Fibroblast of lung (primary cell): ENCODE measurements at regions not wholly inside any gene's neighbourhood (a gene's known extent, or its start where the extent isn't known, plus 50 kb on each side); places are given as distances from the start of the nearest gene placed in this dataset.

ENCODE experiments used
- DNase-seq, 2 donors: peaks; one replicate each; pipeline versions ENCODE4 v3.0.0 to v3.0.0-alpha.2; 2010; ENCODE audit warnings: low read depth in 2 of 2
- H2AFZ ChIP-seq: 2 replicates; pipeline ENCODE4 v1.5.1; 2012; ENCODE audit warnings: low read length, control low read depth, inconsistent platforms
- H3K27ac ChIP-seq: 2 replicates; pipeline ENCODE4 v1.5.1; 2011; ENCODE audit warnings: low read length, control low read depth; ENCODE audit not compliant: insufficient read depth
- H3K27me3 ChIP-seq: 2 replicates; pipeline ENCODE4 v1.5.1; 2011; ENCODE audit warnings: mild to moderate bottlenecking, low read length; ENCODE audit not compliant: control insufficient read depth, insufficient read depth
- H3K36me3 ChIP-seq: 2 replicates; pipeline ENCODE4 v1.5.1; 2011; ENCODE audit warnings: low read length; ENCODE audit not compliant: control insufficient read depth, insufficient read depth
- H3K4me1 ChIP-seq: 2 replicates; pipeline ENCODE4 v1.5.1; 2011; ENCODE audit warnings: low read length; ENCODE audit not compliant: control insufficient read depth, insufficient read depth; ENCODE audit errors: extremely low read depth
- H3K4me2 ChIP-seq: 2 replicates; pipeline ENCODE4 v1.5.1; 2011; ENCODE audit warnings: low read length, control low read depth; ENCODE audit not compliant: insufficient read depth; ENCODE audit errors: extremely low read depth
- H3K4me3 ChIP-seq, 4 experiments: fragments of 200-600 bp in 1 of 4; sonication (generic) in 1 of 4; replicated peaks in 1 of 4; 2 replicates each; pipeline ENCODE4 v1.5.1; 2011 to 2016; ENCODE audit warnings: low read length in 4 of 4, low read depth in 3 of 4, mild to moderate bottlenecking in 3 of 4, control low read depth in 2 of 4, inconsistent platforms in 1 of 4, mixed read lengths in 1 of 4; ENCODE audit not compliant: insufficient read depth in 1 of 4; ENCODE audit errors: control extremely low read depth in 1 of 4
- H3K79me2 ChIP-seq: 2 replicates; pipeline ENCODE4 v1.5.1; 2012; ENCODE audit warnings: mild to moderate bottlenecking, low read length, inconsistent platforms; ENCODE audit not compliant: control insufficient read depth, insufficient read depth
- H3K9ac ChIP-seq: 2 replicates; pipeline ENCODE4 v1.5.1; 2011; ENCODE audit warnings: mild to moderate bottlenecking, low read length, control low read depth; ENCODE audit not compliant: insufficient read depth
- H3K9me3 ChIP-seq: 2 replicates; pipeline ENCODE4 v1.5.1; 2012; ENCODE audit warnings: low read depth, low read length; ENCODE audit not compliant: control insufficient read depth, insufficient read depth
- H4K20me1 ChIP-seq: 2 replicates; pipeline ENCODE4 v1.5.1; 2011; ENCODE audit warnings: low read length; ENCODE audit not compliant: control insufficient read depth, insufficient read depth; ENCODE audit errors: extremely low read depth
- EZH2 ChIP-seq: IDR thresholded peaks from 2 replicates; pipeline ENCODE4 v1.5.1; 2012; ENCODE audit warnings: low read length, control low read depth, mild to moderate bottlenecking; ENCODE audit errors: missing control alignments
- TF ChIP-seq, protein P1 (sequence below), 2 donors: IDR thresholded peaks in 1 of 2; conservative IDR thresholded peaks in 1 of 2; 1 replicate in 1 of 2; 2 replicates in 1 of 2; pipeline ENCODE4 v1.5.1; 2011 to 2012; ENCODE audit warnings: low read length in 2 of 2, control low read depth in 1 of 2, inconsistent platforms in 1 of 2, low read depth in 1 of 2, mild to moderate bottlenecking in 1 of 2

DNA sequence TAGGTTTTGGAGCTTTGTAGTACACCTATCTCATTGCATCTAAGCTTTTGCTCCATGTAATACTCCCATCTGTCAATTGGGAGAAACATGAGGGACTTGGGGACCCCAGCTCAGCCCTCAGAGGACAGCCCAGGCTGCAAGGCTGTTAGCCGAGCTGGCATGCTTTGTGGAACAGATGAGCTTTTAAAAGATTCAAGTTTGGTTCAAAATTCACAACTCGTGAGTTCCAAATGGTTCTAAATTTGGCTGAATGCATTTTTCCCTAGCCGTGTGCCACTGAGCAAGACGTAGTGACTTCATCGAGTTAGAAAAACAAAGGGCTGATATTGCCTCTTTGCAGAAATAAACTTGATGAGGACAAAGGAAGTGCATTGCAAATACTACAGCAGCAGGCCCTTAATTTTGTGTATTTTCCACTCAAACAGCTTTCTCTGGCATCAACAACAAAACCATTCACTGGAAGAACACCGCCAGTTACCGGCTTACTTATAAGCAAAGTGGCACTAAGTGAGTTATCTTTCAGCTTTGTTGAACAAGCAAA lies 165.0 kb upstream of the HS3ST1 start:
- DNase-seq = no peak
- no peaks in the 10 kb centered on the region for H3K79me2 ChIP-seq

DNA sequence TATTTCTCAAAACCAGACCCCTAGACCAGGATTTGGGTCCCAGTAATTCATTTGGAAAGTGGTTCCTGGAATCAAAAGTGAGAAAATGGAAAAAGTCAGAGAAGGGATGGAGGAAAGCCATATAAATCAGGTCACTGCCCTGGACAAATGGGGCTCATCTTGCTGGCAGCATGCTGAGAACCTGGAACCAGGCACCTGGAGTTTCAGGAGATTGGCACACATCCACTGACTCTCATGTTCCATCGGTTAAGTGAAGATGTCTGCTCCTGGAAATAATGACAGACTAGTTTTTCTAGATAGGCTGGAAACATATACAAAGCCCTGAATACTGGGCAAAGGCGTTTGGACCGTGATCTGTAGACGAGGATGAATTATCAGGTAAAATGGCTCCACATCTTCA lies 163.6 kb upstream of the HS3ST1 start:
- no peaks in the 10 kb centered on the region for H4K20me1 ChIP-seq
- H3K27ac ChIP-seq = no peak overlapping the region
- no peaks in the 10 kb centered on the region for H3K4me1 ChIP-seq

More for the DNA sequence above, 165.0 kb upstream of the HS3ST1 start:
- H3K9ac ChIP-seq = no peak overlapping the region
- H2AFZ ChIP-seq = no peak overlapping the region
- no peak overlapping the region for H3K27ac ChIP-seq
- H3K27me3 ChIP-seq = no peaks in the 10 kb centered on the region
- no peaks in the 10 kb centered on the region for H3K36me3 ChIP-seq
- H3K9me3 ChIP-seq = no peaks in the 10 kb centered on the region
- H4K20me1 ChIP-seq = no peaks in the 10 kb centered on the region
- no peak overlapping the region for H3K4me2 ChIP-seq
- TF ChIP-seq EZH2 = no peak
- TF ChIP-seq, protein P1, sequence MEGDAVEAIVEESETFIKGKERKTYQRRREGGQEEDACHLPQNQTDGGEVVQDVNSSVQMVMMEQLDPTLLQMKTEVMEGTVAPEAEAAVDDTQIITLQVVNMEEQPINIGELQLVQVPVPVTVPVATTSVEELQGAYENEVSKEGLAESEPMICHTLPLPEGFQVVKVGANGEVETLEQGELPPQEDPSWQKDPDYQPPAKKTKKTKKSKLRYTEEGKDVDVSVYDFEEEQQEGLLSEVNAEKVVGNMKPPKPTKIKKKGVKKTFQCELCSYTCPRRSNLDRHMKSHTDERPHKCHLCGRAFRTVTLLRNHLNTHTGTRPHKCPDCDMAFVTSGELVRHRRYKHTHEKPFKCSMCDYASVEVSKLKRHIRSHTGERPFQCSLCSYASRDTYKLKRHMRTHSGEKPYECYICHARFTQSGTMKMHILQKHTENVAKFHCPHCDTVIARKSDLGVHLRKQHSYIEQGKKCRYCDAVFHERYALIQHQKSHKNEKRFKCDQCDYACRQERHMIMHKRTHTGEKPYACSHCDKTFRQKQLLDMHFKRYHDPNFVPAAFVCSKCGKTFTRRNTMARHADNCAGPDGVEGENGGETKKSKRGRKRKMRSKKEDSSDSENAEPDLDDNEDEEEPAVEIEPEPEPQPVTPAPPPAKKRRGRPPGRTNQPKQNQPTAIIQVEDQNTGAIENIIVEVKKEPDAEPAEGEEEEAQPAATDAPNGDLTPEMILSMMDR (conservative IDR thresholded peaks at IDR 0.05 in 1 of 2, IDR thresholded peaks at IDR 0.05 in 1 of 2; ENCODE audit: low read depth in 1 of 2, low read length in 2 of 2) = no peak
- no peak overlapping the region for H3K4me3 ChIP-seq
- no peaks in the 10 kb centered on the region for H3K4me1 ChIP-seq

DNA sequence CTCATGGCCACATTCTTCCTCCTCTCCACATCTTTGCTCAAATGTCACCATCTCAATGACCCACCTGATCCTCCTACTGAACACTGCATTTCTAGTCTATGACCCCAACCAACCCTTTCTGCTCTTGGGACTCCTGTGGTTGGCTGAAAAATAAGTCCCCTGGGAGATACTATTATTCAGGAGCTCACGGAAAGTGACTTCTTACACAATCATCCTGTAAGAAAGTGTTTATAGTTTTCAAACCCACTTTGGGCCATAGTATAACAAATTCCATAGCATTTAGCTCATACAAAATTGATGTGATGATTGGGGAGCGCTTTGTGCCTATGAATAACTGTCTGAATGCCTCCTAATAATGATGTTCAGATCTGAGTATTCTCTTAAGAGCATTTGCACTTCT lies 161.4 kb upstream of the HS3ST1 start:
- Histone ChIP-seq H3K36me3 (no peaks in the 10 kb centered on the region), H4K20me1 (no peaks in the 10 kb centered on the region), H3K4me3 (no peak overlapping the region), H2AFZ (no peak overlapping the region), H3K27ac (no peak overlapping the region), H3K79me2 (no peaks in the 10 kb centered on the region), H3K4me1 (no peaks in the 10 kb centered on the region), H3K4me2 (no peak overlapping the region), H3K9me3 (no peaks in the 10 kb centered on the region), H3K27me3 (no peaks in the 10 kb centered on the region), H3K9ac (no peak overlapping the region)
- TF ChIP-seq EZH2 = no peak
- TF ChIP-seq, protein P1 (conservative IDR thresholded peaks at IDR 0.05 in 1 of 2, IDR thresholded peaks at IDR 0.05 in 1 of 2; ENCODE audit: low read depth in 1 of 2, low read length in 2 of 2) = no peak
- DNase-seq = no peak

More for the DNA sequence above, 163.6 kb upstream of the HS3ST1 start:
- no peak overlapping the region for H3K9ac ChIP-seq
- H3K79me2 ChIP-seq = no peaks in the 10 kb centered on the region
- H3K4me3 ChIP-seq = no peak overlapping the region
- no peak overlapping the region for H3K4me2 ChIP-seq
- H2AFZ ChIP-seq = no peak overlapping the region
- no peaks in the 10 kb centered on the region for H3K27me3 ChIP-seq
- H3K9me3 ChIP-seq = no peaks in the 10 kb centered on the region
- TF ChIP-seq EZH2 = no peak
- TF ChIP-seq, protein P1 (conservative IDR thresholded peaks at IDR 0.05 in 1 of 2, IDR thresholded peaks at IDR 0.05 in 1 of 2; ENCODE audit: low read depth in 1 of 2, low read length in 2 of 2) = no peak
- H3K36me3 ChIP-seq = no peaks in the 10 kb centered on the region
- DNase-seq = no peak
